ENCODE measurements at regions not wholly inside any gene's neighbourhood (a gene's known extent, or its start where the extent isn't known, plus 50 kb on each side); places are given as distances from the start of the nearest gene placed in this dataset.
"Not testable (repeated sequence)": the region's sequence is repeated elsewhere in the genome, so short reads cannot be mapped to it uniquely, and the experiment has no call there.

GRCh38 chr15:34637305-34637704, 53.9 kb upstream of the GOLGA8B start:
- POLR2A ChIA-PET, result no interaction called here
- CTCF ChIA-PET, result interaction anchor here (1.3 kb wide), 1 partner anchor 75 kb away, joined by 3 read pairs; no protein-coding TSS in a partner anchor
- TF ChIP-seq CTCF (IDR thresholded peaks at IDR 0.05), result no peak

GRCh38 chr15:34633602-34634001, 50.2 kb upstream of the GOLGA8B start:
- ATAC-seq, result not testable (repeated sequence)
- peaks cover 16% of the 10 kb centered on the region for H3K27me3 Mint-ChIP-seq

More at GRCh38 chr15:34637305-34637704, 53.9 kb upstream of the GOLGA8B start:
- Mint-ChIP-seq H3K27me3 (peaks cover 12% of the 10 kb centered on the region), H3K4me1 (ENCODE audit: low read depth) (no peaks in the 10 kb centered on the region), H3K36me3 (ENCODE audit: low read depth) (no peaks in the 10 kb centered on the region), H3K9me3 (peaks cover 5% of the 10 kb centered on the region), H3K4me3 (no peak overlapping the region), H3K27ac (no peak overlapping the region)
- intact Hi-C loops (cut with micrococcal nuclease), result no loop called here
- DNase-seq (no peak), ATAC-seq (no peak)

More at GRCh38 chr15:34633602-34634001, 50.2 kb upstream of the GOLGA8B start:
- intact Hi-C loops (cut with micrococcal nuclease); H3K4me3 Mint-ChIP-seq; H3K36me3 Mint-ChIP-seq (ENCODE audit: low read depth); H3K9me3 Mint-ChIP-seq; POLR2A ChIA-PET; H3K27ac Mint-ChIP-seq; CTCF ChIA-PET; DNase-seq: not testable (repeated sequence)
- peaks cover 13% of the 10 kb centered on the region for H3K4me1 Mint-ChIP-seq (ENCODE audit: low read depth)
